DOHH2 (cell line): ENCODE measurements at regions not wholly inside any gene's neighbourhood (a gene's known extent, or its start where the extent isn't known, plus 50 kb on each side); places are given as distances from the start of the nearest gene placed in this dataset.

Experiments used
- CTCF ChIP-seq: fragments of 200-600 bp; sonication (generic); IDR thresholded peaks from one replicate; pipeline ENCODE4 v1.5.1; 2014; ENCODE audit warnings: antibody characterized with exemption, mild to moderate bottlenecking, low read depth, low read length; ENCODE audit not compliant: poor library complexity, severe bottlenecking
- EZH2phosphoT487 ChIP-seq: fragments of 200-600 bp; sonication (generic); IDR thresholded peaks from 2 replicates; pipeline ENCODE4 v1.6.1; 2017; ENCODE audit warnings: borderline replicate concordance, mild to moderate bottlenecking, antibody characterized with exemption, low read length, moderate library complexity, mixed read lengths

GRCh38 chr3:110750201-110750600 is 321.4 kb upstream of the NECTIN3 start:
- TF ChIP-seq CTCF (no peak), EZH2phosphoT487 (no peak)
